Upper lobe of left lung (tissue), 6 donors: ENCODE measurements at regions not wholly inside any gene's neighbourhood (a gene's known extent, or its start where the extent isn't known, plus 50 kb on each side); places are given as distances from the start of the nearest gene placed in this dataset.

Experiments
- ATAC-seq, 2 donors: fragments of 200-7000 bp; cut with Tn5 transposase; one replicate each; pipeline ENCODE4 v1.9.1; 2022; ENCODE audit warnings: mild to moderate bottlenecking in 2 of 2, moderate library complexity in 2 of 2; ENCODE audit not compliant: low FRiP score in 2 of 2
- DNase-seq, 2 donors: peaks; one replicate each; pipeline ENCODE4 v3.0.0-alpha.2; 2019 to 2020
- H3K27ac ChIP-seq, 4 donors: fragments of 200-600 bp; sonication (generic); one replicate each; pipeline ENCODE4 v1.5.1; 2016 to 2019
- H3K27me3 ChIP-seq, 4 donors: fragments of 200-600 bp; sonication (generic); one replicate each; pipeline ENCODE4 v1.5.1; 2017 to 2019
- H3K36me3 ChIP-seq, 4 donors: fragments of 200-600 bp; sonication (generic); one replicate each; pipeline ENCODE4 v1.5.1; 2016 to 2019
- H3K4me1 ChIP-seq, 4 donors: fragments of 200-600 bp; sonication (generic); one replicate each; pipeline ENCODE4 v1.5.1; 2018 to 2019
- H3K4me3 ChIP-seq, 4 donors: fragments of 200-600 bp; sonication (generic); one replicate each; pipeline ENCODE4 v1.5.1; 2017 to 2019; ENCODE audit warnings: mild to moderate bottlenecking in 2 of 4, moderate library complexity in 1 of 4
- H3K9me3 ChIP-seq, 4 donors: fragments of 200-600 bp; sonication (generic); one replicate each; pipeline ENCODE4 v1.5.1; 2018 to 2019
- CTCF ChIP-seq, 6 experiments: fragments of 450-650 bp in 4 of 6; fragments of 200-600 bp in 2 of 6; sonication (generic) in 2 of 6; IDR thresholded peaks; one replicate each; pipeline ENCODE4 v1.5.1; 2016 to 2019; ENCODE audit warnings: antibody characterized with exemption in 6 of 6
- EP300 ChIP-seq, 4 donors: sonication (generic); formaldehyde crosslinking; IDR thresholded peaks; one replicate each; pipeline ENCODE4 v1.5.1; 2017; ENCODE audit warnings: antibody characterized with exemption in 4 of 4, control low read depth in 2 of 4
- POLR2A ChIP-seq, 4 donors: fragments of 450-650 bp; IDR thresholded peaks; one replicate each; pipeline ENCODE4 v1.5.1; 2016 to 2017; ENCODE audit warnings: antibody characterized with exemption in 4 of 4, mild to moderate bottlenecking in 2 of 4
- POLR2AphosphoS5 ChIP-seq, 2 donors: sonication (generic); formaldehyde crosslinking; IDR thresholded peaks; one replicate each; pipeline ENCODE4 v1.5.1; 2017; ENCODE audit warnings: antibody characterized with exemption in 2 of 2
- WGBS, 2 donors: methylation state at CpG; one replicate each; pipeline ENCODE4 v1.1.5; 2017 to 2018; 5-methylcytosine and 5-hydroxymethylcytosine counted together
- donor health status: DM: no; HTN: no; CAD: no; lungs with moderate emphysema.
- donor health status: DM: no; HTN: yes; CAD: no; lungs with severe emphysema.

DNA sequence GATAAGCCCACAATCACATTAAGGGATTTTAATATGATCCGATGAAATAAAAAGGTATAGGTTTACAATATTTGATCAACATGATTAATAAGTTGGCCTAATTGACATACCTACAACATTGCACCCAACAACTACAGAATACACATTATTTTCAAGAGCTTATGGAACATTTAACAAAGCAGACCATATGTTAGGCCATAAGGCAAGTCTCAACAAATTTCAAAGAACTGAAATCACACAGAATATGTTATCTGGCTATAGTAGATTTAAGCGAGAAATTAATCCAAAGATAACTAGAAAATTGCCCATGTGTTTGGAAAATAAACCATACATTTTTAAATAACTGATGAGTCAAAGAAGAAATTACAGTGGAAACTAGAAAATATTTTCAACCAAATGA is 126.0 kb upstream of the KCNG1 start:
- no peak overlapping the region for H3K27ac ChIP-seq
- DNase-seq = no peak

GRCh38 chr20:51144476-51144875 is 121.6 kb upstream of the KCNG1 start:
- H3K36me3 ChIP-seq = no peaks in the 10 kb centered on the region
- H3K27me3 ChIP-seq = no peaks in the 10 kb centered on the region
- H3K4me3 ChIP-seq = no peak overlapping the region
- H3K4me1 ChIP-seq = no peaks in the 10 kb centered on the region
- TF ChIP-seq EP300 (IDR thresholded peaks at IDR 0.05) (no peak), POLR2AphosphoS5 (IDR thresholded peaks at IDR 0.05) (no peak), CTCF (IDR thresholded peaks at IDR 0.05) (no peak), POLR2A (IDR thresholded peaks at IDR 0.05) (no peak)
- WGBS, 2 donors = 48 to 59% methylated on average over 5 of the region's 5 CpGs
- H3K9me3 ChIP-seq = peaks cover 0 to 5% (median 0%) of the 10 kb centered on the region in 4 donors
- no peak for ATAC-seq
- no peak for DNase-seq
- H3K27ac ChIP-seq = no peak overlapping the region

More for the DNA sequence above, 126.0 kb upstream of the KCNG1 start:
- H3K4me3 ChIP-seq = no peak overlapping the region
- no peaks in the 10 kb centered on the region for H3K4me1 ChIP-seq
- 91 to 95% methylated on average over 2 of the region's 2 CpGs for WGBS, 2 donors
- TF ChIP-seq EP300 (IDR thresholded peaks at IDR 0.05) (no peak), POLR2AphosphoS5 (IDR thresholded peaks at IDR 0.05) (no peak), POLR2A (IDR thresholded peaks at IDR 0.05) (no peak), CTCF (IDR thresholded peaks at IDR 0.05) (no peak)
- H3K9me3 ChIP-seq = peaks cover 0 to 5% (median 0%) of the 10 kb centered on the region in 4 donors
- ATAC-seq = no peak
- H3K36me3 ChIP-seq = no peaks in the 10 kb centered on the region
- no peaks in the 10 kb centered on the region for H3K27me3 ChIP-seq

DNA sequence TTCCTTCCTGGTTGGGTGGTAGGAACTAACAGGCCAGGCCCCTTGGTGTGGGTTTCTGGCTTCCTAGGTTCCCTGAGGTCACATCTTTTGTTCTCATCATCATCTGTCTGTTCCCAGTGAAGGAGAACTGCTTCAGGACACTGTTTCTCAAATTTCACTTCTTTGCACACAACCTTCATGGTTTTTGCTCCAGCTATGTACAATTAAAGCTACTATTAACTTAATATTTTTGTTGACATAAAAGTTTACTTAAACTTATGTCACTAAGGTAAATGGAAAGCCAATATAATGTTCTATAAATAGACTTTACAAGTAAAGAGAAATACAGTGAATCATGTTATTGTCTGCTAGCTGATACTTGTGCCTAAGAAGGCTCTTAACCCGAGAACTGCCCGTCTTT is 120.7 kb upstream of the KCNG1 start:
- Histone ChIP-seq H3K36me3 (no peaks in the 10 kb centered on the region), H3K4me1 (no peaks in the 10 kb centered on the region), H3K9me3 (peaks cover 0 to 5% (median 0%) of the 10 kb centered on the region in 4 donors), H3K4me3 (no peak overlapping the region), H3K27ac (no peak overlapping the region), H3K27me3 (no peaks in the 10 kb centered on the region)
- DNase-seq = no peak
- no peak for TF ChIP-seq POLR2AphosphoS5 (IDR thresholded peaks at IDR 0.05)
- no peak for TF ChIP-seq EP300 (IDR thresholded peaks at IDR 0.05)
- TF ChIP-seq POLR2A (IDR thresholded peaks at IDR 0.05) = no peak
- TF ChIP-seq CTCF (IDR thresholded peaks at IDR 0.05) = no peak
- no peak for ATAC-seq
- 83 to 94% methylated on average over 2 of the region's 2 CpGs for WGBS, 2 donors

- Histone ChIP-seq H3K9me3 (peaks cover 0 to 5% (median 0%) of the 10 kb centered on the region in 4 donors), H3K4me3 (no peak overlapping the region), H3K27ac (no peak overlapping the region), H3K36me3 (no peaks in the 10 kb centered on the region), H3K27me3 (no peaks in the 10 kb centered on the region), H3K4me1 (no peaks in the 10 kb centered on the region)
- 52 to 54% methylated on average over 7 of the region's 7 CpGs for WGBS, 2 donors
- ATAC-seq (no peak), DNase-seq (no peak)
- TF ChIP-seq POLR2A (IDR thresholded peaks at IDR 0.05) (no peak), CTCF (IDR thresholded peaks at IDR 0.05) (no peak), POLR2AphosphoS5 (IDR thresholded peaks at IDR 0.05) (no peak), EP300 (IDR thresholded peaks at IDR 0.05) (no peak)
Observed at GRCh38 chr20:51142448-51142847, 119.5 kb upstream of the KCNG1 start.

DNA sequence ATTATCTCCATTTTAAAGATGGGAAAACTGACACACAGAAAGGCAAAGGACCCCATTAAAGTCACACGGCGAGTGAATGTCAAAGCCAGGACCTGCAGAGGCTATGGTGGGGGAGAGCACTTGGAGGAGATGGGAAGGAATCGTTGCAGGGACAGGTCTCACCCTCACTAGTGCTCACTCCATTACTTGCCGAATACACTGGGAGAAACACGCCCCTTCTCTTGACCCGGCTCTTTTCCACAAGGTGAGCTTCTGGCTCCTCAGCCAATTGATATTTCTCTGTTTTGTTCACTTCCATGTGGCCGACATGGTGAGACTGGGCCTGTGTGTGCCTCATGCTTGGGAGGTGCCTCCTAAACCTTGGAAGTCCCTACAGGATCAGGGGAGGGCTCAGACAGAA is 117.8 kb upstream of the KCNG1 start:
- WGBS, 2 donors = 93 to 97% methylated on average over 7 of the region's 7 CpGs
- TF ChIP-seq EP300 (IDR thresholded peaks at IDR 0.05) (no peak), POLR2AphosphoS5 (IDR thresholded peaks at IDR 0.05) (no peak), POLR2A (IDR thresholded peaks at IDR 0.05) (no peak), CTCF (IDR thresholded peaks at IDR 0.05) (no peak)
- H3K36me3 ChIP-seq = no peaks in the 10 kb centered on the region
- DNase-seq = no peak
- H3K27me3 ChIP-seq = no peaks in the 10 kb centered on the region
- H3K4me3 ChIP-seq = no peak overlapping the region
- H3K4me1 ChIP-seq = no peaks in the 10 kb centered on the region
- peaks cover 0 to 1% (median 0%) of the 10 kb centered on the region in 4 donors for H3K9me3 ChIP-seq
- no peak overlapping the region for H3K27ac ChIP-seq
- ATAC-seq = no peak
